ENCODE measurements at regions not wholly inside any gene's neighbourhood (a gene's known extent, or its start where the extent isn't known, plus 50 kb on each side); places are given as distances from the start of the nearest gene placed in this dataset.
A peak's percentile ranks its signal among the peaks of the same experiment; 100 is the strongest.

- H3K27ac Mint-ChIP-seq, result no peak overlapping the region
- no peak overlapping the region for H3K4me3 Mint-ChIP-seq
- peaks cover 17% of the 10 kb centered on the region for H3K9me3 Mint-ChIP-seq
These were observed 147.7 kb downstream of the COG6 start for GRCh38 chr13:39803156-39803555.

GRCh38 chr13:39803851-39804250 lies 148.4 kb downstream of the COG6 start:
- Histone ChIP-seq H4K20me1 (ENCODE audit: low read depth) (no peaks in the 10 kb centered on the region), H3K27ac (no peak overlapping the region), H3K4me3 (no peak overlapping the region), H2AFZ (replicated peaks) (no peak overlapping the region), H3K79me2 (ENCODE audit: low read depth) (no peaks in the 10 kb centered on the region), H3F3A (ENCODE audit: low read depth) (no peaks in the 10 kb centered on the region), H3K9ac (no peak overlapping the region), H3K27me3 (no peaks in the 10 kb centered on the region), H3K36me3 (no peaks in the 10 kb centered on the region), H3K4me2 (peak overlapping the region; percentile 1), H3K4me1 (no peaks in the 10 kb centered on the region), H3K9me3 (ENCODE audit: low read depth) (peaks cover 5% of the 10 kb centered on the region)
- no peak overlapping the region for H3K27ac Mint-ChIP-seq
- DNase-seq (ENCODE audit: low spot score), result peak; percentile 9
- peaks cover 2% of the 10 kb centered on the region for H3K27me3 Mint-ChIP-seq (ENCODE audit: insufficient read depth, low read depth)
- peaks cover 1% of the 10 kb centered on the region for H3K36me3 Mint-ChIP-seq
- H3K9me3 Mint-ChIP-seq, result peaks cover 17% of the 10 kb centered on the region
- peaks cover 11% of the 10 kb centered on the region for H3K4me1 Mint-ChIP-seq
- H3K4me3 Mint-ChIP-seq, result no peak overlapping the region
- no peak for TF ChIP-seq CTCF (IDR thresholded peaks at IDR 0.05)
- no peak for TF ChIP-seq EZH2phosphoT487 (IDR thresholded peaks at IDR 0.05)

More at GRCh38 chr13:39803156-39803555, 147.7 kb downstream of the COG6 start:
- Mint-ChIP-seq H3K36me3 (peaks cover 1% of the 10 kb centered on the region), H3K4me1 (peaks cover 11% of the 10 kb centered on the region), H3K27me3 (ENCODE audit: insufficient read depth, low read depth) (peaks cover 2% of the 10 kb centered on the region)
- Histone ChIP-seq H3K27me3 (no peaks in the 10 kb centered on the region), H3K9me3 (ENCODE audit: low read depth) (peaks cover 5% of the 10 kb centered on the region), H3K36me3 (no peaks in the 10 kb centered on the region), H3K4me1 (no peaks in the 10 kb centered on the region), H3K4me3 (no peak overlapping the region), H3K4me2 (no peak overlapping the region), H4K20me1 (ENCODE audit: low read depth) (no peaks in the 10 kb centered on the region), H3F3A (ENCODE audit: low read depth) (no peaks in the 10 kb centered on the region), H3K27ac (no peak overlapping the region), H3K9ac (no peak overlapping the region), H2AFZ (replicated peaks) (no peak overlapping the region), H3K79me2 (ENCODE audit: low read depth) (no peaks in the 10 kb centered on the region)
- TF ChIP-seq EZH2phosphoT487 (IDR thresholded peaks at IDR 0.05), result no peak
- no peak for DNase-seq (ENCODE audit: low spot score)

- no peaks in the 10 kb centered on the region for H4K20me1 ChIP-seq (ENCODE audit: low read depth)
- H3K9ac ChIP-seq, result no peak overlapping the region
- H3K79me2 ChIP-seq (ENCODE audit: low read depth), result no peaks in the 10 kb centered on the region
- no peak for DNase-seq (ENCODE audit: low spot score)
- peaks cover 11% of the 10 kb centered on the region for H3K4me1 Mint-ChIP-seq
- H3K36me3 Mint-ChIP-seq, result peaks cover 1% of the 10 kb centered on the region
- no peak overlapping the region for H3K27ac ChIP-seq
- peaks cover 17% of the 10 kb centered on the region for H3K9me3 Mint-ChIP-seq
- no peaks in the 10 kb centered on the region for H3F3A ChIP-seq (ENCODE audit: low read depth)
- H3K4me3 Mint-ChIP-seq, result no peak overlapping the region
- TF ChIP-seq EZH2 (IDR thresholded peaks at IDR 0.05) (no peak), CTCF (IDR thresholded peaks at IDR 0.05) (no peak), EZH2phosphoT487 (IDR thresholded peaks at IDR 0.05) (no peak)
- H3K4me3 ChIP-seq, result no peak overlapping the region
- H3K27me3 Mint-ChIP-seq (ENCODE audit: insufficient read depth, low read depth), result peaks cover 2% of the 10 kb centered on the region
- H3K4me1 ChIP-seq, result no peaks in the 10 kb centered on the region
- H3K27me3 ChIP-seq, result no peaks in the 10 kb centered on the region
- no peak overlapping the region for H2AFZ ChIP-seq (replicated peaks)
- no peak overlapping the region for H3K27ac Mint-ChIP-seq
- H3K9me3 ChIP-seq (ENCODE audit: low read depth), result peaks cover 5% of the 10 kb centered on the region
- no peaks in the 10 kb centered on the region for H3K36me3 ChIP-seq
- H3K4me2 ChIP-seq, result peak overlapping the region; percentile 1
These were observed 149.1 kb downstream of the COG6 start for GRCh38 chr13:39804332-39805210.

- Histone ChIP-seq H3F3A (ENCODE audit: low read depth) (no peaks in the 10 kb centered on the region), H4K20me1 (ENCODE audit: low read depth) (no peaks in the 10 kb centered on the region), H3K9me3 (ENCODE audit: low read depth) (no peaks in the 10 kb centered on the region), H2AFZ (replicated peaks) (no peak overlapping the region), H3K79me2 (ENCODE audit: low read depth) (no peaks in the 10 kb centered on the region), H3K4me3 (no peak overlapping the region), H3K4me2 (no peak overlapping the region), H3K36me3 (no peaks in the 10 kb centered on the region), H3K27me3 (no peaks in the 10 kb centered on the region), H3K9ac (no peak overlapping the region), H3K4me1 (no peaks in the 10 kb centered on the region), H3K27ac (no peak overlapping the region)
- Mint-ChIP-seq H3K36me3 (no peaks in the 10 kb centered on the region), H3K4me3 (no peak overlapping the region), H3K9me3 (peaks cover 3% of the 10 kb centered on the region), H3K27ac (no peak overlapping the region), H3K4me1 (peaks cover 4% of the 10 kb centered on the region), H3K27me3 (ENCODE audit: insufficient read depth, low read depth) (no peaks in the 10 kb centered on the region)
- no peak for DNase-seq (ENCODE audit: low spot score)
- TF ChIP-seq EZH2 (IDR thresholded peaks at IDR 0.05) (no peak), CTCF (IDR thresholded peaks at IDR 0.05) (no peak), EZH2phosphoT487 (IDR thresholded peaks at IDR 0.05) (no peak)
These were observed 154.0 kb downstream of the COG6 start for GRCh38 chr13:39809466-39809865.
